Right cardiac atrium (tissue), 5 donors: ENCODE measurements at regions not wholly inside any gene's neighbourhood (a gene's known extent, or its start where the extent isn't known, plus 50 kb on each side); places are given as distances from the start of the nearest gene placed in this dataset.

Source experiments
- ATAC-seq, 2 donors: fragments of 200-7000 bp; cut with Tn5 transposase; one replicate each; pipeline versions ENCODE4 v1.8.0 to v1.9.1; 2020; ENCODE audit warnings: moderate library complexity in 2 of 2, mild to moderate bottlenecking in 1 of 2
- DNase-seq, 3 donors: peaks; one replicate each; pipeline ENCODE4 v3.0.0-alpha.2; 2020
- H3K27ac ChIP-seq: one replicate; pipeline ENCODE4 v1.5.1; 2013; ENCODE audit warnings: mild to moderate bottlenecking, low read length, control low read depth, moderate library complexity
- H3K27me3 ChIP-seq: one replicate; pipeline ENCODE4 v1.6.1; 2013; ENCODE audit not compliant: control insufficient read depth, insufficient read depth
- H3K4me1 ChIP-seq: one replicate; pipeline ENCODE4 v1.6.1; 2013; ENCODE audit warnings: low read length; ENCODE audit not compliant: control insufficient read depth, insufficient read depth
- H3K4me3 ChIP-seq: one replicate; pipeline ENCODE4 v1.5.1; 2013; ENCODE audit warnings: low read length, control low read depth
- H3K9me3 ChIP-seq: one replicate; pipeline ENCODE4 v1.6.1; 2013; ENCODE audit warnings: low read length; ENCODE audit not compliant: control insufficient read depth
- WGBS: extraction: QIAGEN DNeasy Blood & Tissue Kit; methylation state at CpG from one replicate; pipeline ENCODE4 v1.1.7; 2013; 5-methylcytosine and 5-hydroxymethylcytosine counted together
- intact Hi-C, 4 donors: fragments of 100-400 bp; cut with DNase I; formaldehyde crosslinking; loops; one replicate each; pipeline versions ENCODE4 v1.11.0 to v1.14.0; 2022 to 2023
- donor health status: healthy with polysubstance abuse.
- donor health status: DM: no; HTN: yes; CAD: no.
- donor health status: DM: no; HTN: no; CAD: no.
- donor health status: DM: no; HTN: yes; CAD: no; lungs with severe emphysema.
- donor health status: DM: yes; HTN: yes; CAD: no.

DNA sequence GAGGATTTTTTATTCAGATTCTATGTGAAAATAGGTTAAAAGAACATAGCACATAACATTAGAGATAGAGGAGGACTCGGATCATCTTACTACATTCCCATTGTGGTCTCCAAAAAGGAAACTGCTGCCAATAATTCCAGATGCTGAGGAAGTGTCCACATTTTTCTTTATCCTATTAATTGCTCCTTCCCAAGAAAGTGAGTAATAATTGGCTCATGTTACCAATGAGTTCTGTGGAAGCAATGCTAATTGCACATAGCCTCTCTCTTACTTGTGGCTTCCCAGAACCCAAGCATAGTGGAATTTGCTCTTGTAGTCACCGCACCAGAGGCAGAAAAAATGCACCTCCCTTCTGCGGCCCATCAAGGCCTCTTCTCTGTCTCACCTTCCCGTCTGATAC lies 208.4 kb downstream of the PLOD2 start:
- no peaks in the 10 kb centered on the region for H3K27me3 ChIP-seq
- intact Hi-C loops: no loop called here
- ATAC-seq (no peak), DNase-seq (no peak)
- H3K27ac ChIP-seq: no peak overlapping the region
- no peaks in the 10 kb centered on the region for H3K9me3 ChIP-seq
- no peaks in the 10 kb centered on the region for H3K4me1 ChIP-seq
- no peak overlapping the region for H3K4me3 ChIP-seq
- WGBS: 61% methylated on average over 4 of the region's 4 CpGs

DNA sequence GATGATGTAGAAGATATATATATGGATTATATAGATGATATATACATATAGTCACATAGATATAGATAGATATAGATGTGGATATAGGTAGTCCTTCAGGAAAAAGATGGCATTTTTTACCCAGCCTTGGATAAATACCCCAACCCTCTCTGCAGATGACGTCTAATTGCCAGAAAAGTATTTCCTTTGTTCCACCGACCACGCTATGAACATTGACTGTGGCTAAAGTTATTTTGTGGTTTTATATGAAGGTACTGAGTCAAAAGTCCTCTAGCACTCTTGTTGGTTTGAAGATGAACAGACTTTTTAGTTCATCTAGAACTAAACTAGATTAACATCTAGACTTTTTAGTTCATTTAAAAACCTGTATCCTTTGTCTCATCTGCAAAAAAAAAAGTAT lies 207.7 kb downstream of the PLOD2 start:
- intact Hi-C loops: no loop called here
- DNase-seq (no peak), ATAC-seq (no peak)
- Histone ChIP-seq H3K4me1 (no peaks in the 10 kb centered on the region), H3K27ac (no peak overlapping the region), H3K27me3 (no peaks in the 10 kb centered on the region), H3K9me3 (no peaks in the 10 kb centered on the region), H3K4me3 (no peak overlapping the region)
- 90% methylated on average over 3 of the region's 3 CpGs for WGBS

DNA sequence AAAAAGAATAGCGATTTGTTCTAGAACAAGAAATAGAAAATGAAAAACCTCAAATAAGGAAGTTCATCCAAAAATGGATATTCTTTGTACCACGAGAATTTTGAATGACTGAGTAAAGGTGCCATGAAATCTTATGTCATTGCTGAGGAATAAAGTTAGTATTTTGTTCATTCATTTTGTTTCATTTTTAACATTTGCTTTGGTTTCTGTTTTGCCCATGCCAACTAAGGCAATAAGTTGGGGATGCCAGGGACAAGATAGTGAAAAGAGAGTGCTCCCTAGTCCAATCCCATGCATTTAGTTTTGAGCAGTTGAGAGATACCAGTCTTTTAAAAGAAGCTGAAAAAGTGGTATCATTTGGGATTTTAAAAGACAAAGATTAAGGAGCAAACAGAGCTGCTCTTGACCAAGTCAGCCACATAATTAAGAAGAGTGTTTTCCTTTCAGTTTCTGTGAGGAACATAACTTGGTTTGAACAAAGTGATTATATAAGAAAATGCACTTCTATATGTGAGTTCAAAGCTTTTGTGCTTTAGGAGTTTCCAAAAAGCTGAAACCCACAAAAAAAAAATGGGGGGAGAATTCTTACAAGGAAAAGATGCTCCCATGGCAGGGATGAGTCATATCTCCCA lies 201.4 kb downstream of the PLOD2 start:
- Histone ChIP-seq H3K27ac (no peak overlapping the region), H3K27me3 (no peaks in the 10 kb centered on the region), H3K9me3 (no peaks in the 10 kb centered on the region), H3K4me3 (no peak overlapping the region), H3K4me1 (no peaks in the 10 kb centered on the region)
- ATAC-seq (no peak), DNase-seq (no peak)
- intact Hi-C loops: no loop called here
- WGBS: 82% methylated on average over 2 of the region's 2 CpGs

DNA sequence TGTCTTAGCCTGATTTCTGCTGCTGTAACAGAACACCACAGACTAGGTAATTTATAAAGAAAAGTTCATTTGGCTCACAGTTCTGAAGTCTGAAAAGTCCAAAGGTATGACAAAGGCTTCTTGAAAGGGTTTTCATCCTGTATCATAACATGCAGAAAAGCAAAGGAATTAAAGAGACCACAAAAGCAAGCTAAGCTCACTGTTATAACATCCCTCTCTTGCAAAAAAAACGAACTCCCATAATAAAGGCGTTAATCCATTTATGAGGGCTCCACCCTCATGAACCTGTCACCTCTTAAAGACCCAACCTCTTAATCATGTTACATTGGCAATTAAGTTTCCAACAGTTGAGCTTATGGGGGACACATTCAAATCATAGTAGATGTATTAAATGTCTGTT lies 197.9 kb downstream of the PLOD2 start:
- no peaks in the 10 kb centered on the region for H3K4me1 ChIP-seq
- no peak for DNase-seq
- H3K27ac ChIP-seq: no peak overlapping the region
- no peaks in the 10 kb centered on the region for H3K27me3 ChIP-seq
- ATAC-seq: no peak
- no peak overlapping the region for H3K4me3 ChIP-seq
- 74% methylated on average over 2 of the region's 2 CpGs for WGBS
- no peaks in the 10 kb centered on the region for H3K9me3 ChIP-seq
- intact Hi-C loops: no loop called here

DNA sequence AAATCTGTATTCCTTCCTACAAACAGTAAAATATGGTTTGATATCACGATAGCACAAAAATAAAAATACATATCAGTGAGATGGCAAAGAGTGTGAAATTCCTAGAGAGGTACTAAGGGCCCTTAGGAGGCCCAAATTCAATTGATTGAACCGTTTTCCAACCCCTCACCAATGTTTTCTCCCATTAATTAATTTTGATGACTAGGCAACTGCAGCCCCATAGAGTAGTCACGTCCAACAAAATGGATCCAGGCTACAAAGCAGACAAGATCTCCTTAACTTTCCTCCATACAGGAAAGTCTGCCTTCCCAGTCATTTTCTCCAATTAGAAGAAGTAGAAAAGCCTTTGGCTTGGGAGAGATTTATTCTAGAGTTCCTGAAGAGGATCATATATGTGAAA lies 193.9 kb downstream of the PLOD2 start:
- no peaks in the 10 kb centered on the region for H3K9me3 ChIP-seq
- DNase-seq (no peak), ATAC-seq (no peak)
- H3K4me3 ChIP-seq: no peak overlapping the region
- no peak overlapping the region for H3K27ac ChIP-seq
- no peaks in the 10 kb centered on the region for H3K4me1 ChIP-seq
- intact Hi-C loops: no loop called here
- WGBS: 74% methylated on average over 3 of the region's 3 CpGs
- no peaks in the 10 kb centered on the region for H3K27me3 ChIP-seq

DNA sequence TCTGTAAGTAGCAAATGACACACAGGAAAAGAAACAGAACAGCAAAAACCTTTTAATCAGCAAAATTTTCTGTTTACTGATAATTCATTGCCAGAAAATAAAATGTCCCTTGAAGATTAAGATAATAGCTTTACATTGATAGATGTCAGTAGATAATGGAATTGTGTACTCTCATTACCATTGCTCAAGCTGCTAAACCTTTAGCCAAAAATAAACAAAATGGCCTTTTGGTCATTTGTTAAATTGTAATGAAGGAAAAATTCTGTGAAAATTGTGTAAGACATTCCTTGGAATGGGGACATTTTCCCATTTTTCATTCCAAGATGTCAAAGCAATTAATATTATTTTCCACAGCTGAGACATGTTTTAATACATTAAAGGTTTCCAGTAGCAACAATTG lies 189.8 kb downstream of the PLOD2 start:
- Histone ChIP-seq H3K9me3 (no peaks in the 10 kb centered on the region), H3K27me3 (no peaks in the 10 kb centered on the region), H3K4me1 (no peaks in the 10 kb centered on the region), H3K4me3 (no peak overlapping the region), H3K27ac (no peak overlapping the region)
- ATAC-seq: no peak
- DNase-seq: no peak
- intact Hi-C loops: no loop called here

DNA sequence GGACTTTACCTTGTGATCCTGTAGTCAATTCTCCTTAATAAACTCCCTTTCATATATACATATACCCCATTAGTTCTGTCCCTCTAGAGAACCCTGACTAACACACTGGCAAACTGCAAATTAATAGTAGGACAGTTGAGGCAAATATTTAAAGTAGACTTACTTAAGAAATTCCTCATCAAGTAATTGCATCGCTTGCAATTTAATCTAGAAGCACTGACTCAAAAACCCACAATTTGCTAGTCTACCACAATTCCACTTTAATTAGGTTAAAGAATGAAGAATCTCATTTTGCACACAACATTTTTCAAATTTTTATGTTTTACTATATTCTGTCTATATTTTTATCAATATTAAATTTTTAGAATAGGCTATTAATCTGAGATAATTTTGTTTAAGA lies 188.1 kb downstream of the PLOD2 start:
- H3K27me3 ChIP-seq: no peaks in the 10 kb centered on the region
- H3K27ac ChIP-seq: no peak overlapping the region
- H3K9me3 ChIP-seq: no peaks in the 10 kb centered on the region
- WGBS: 96% methylated on average over 1 of the region's 1 CpG
- DNase-seq: no peak
- ATAC-seq: no peak
- H3K4me1 ChIP-seq: no peaks in the 10 kb centered on the region
- H3K4me3 ChIP-seq: no peak overlapping the region
- intact Hi-C loops: no loop called here

DNA sequence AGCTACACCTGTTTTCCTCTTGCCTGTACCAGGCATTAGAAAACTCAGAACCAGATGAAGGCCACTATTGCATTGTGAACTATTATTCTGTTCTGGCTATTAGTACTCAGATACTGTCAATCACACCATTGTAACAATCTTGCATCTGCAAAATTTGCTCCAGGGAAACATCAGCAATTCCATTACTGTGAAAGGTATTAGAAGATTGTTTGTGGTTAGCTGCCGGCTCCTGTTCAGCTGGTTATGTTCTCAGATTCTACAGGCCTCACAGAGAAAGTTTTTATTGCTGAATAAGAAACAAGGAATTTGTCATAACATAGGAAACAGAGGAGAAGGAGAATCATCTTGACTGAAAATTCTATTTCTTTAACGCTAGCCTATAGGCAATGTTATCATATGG lies 179.9 kb downstream of the PLOD2 start:
- no peak for ATAC-seq
- Histone ChIP-seq H3K4me1 (no peaks in the 10 kb centered on the region), H3K4me3 (no peak overlapping the region), H3K27me3 (no peaks in the 10 kb centered on the region), H3K9me3 (no peaks in the 10 kb centered on the region), H3K27ac (no peak overlapping the region)
- 88% methylated on average over 2 of the region's 2 CpGs for WGBS
- intact Hi-C loops: no loop called here
- no peak for DNase-seq

DNA sequence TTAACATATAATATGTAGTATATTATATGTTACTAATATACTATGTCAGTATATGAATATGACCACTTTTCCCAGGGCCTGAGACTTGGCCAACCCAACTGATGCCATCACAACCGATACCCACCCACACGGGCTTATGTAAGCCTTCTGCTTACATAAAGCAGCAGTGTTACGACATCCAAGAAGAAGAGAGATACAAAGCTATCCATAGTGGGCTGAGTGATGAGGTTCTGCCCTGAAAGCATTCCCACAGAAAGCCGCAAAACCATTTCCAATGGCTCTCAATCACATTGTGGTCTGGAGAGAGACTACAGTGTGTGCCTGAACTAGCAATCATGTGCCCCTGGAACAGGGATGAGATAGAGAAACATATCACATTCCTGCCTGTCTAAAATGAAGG lies 177.9 kb downstream of the PLOD2 start:
- intact Hi-C loops: no loop called here
- no peak overlapping the region for H3K27ac ChIP-seq
- no peak overlapping the region for H3K4me3 ChIP-seq
- no peak for ATAC-seq
- H3K27me3 ChIP-seq: no peaks in the 10 kb centered on the region
- no peaks in the 10 kb centered on the region for H3K4me1 ChIP-seq
- DNase-seq: no peak
- WGBS: 93% methylated on average over 4 of the region's 4 CpGs
- H3K9me3 ChIP-seq: no peaks in the 10 kb centered on the region
